HG03108 (cell line): ENCODE measurements at regions not wholly inside any gene's neighbourhood (a gene's known extent, or its start where the extent isn't known, plus 50 kb on each side); places are given as distances from the start of the nearest gene placed in this dataset.
"Not testable (repeated sequence)": the region's sequence is repeated elsewhere in the genome, so short reads cannot be mapped to it uniquely, and the experiment has no call there.

Source experiments
- ATAC-seq: cut with Tn5 transposase; IDR thresholded peaks from one replicate; pipeline ENCODE4 v1.9.1; 2021; ENCODE audit warnings: moderate library complexity; ENCODE audit not compliant: unreplicated experiment

GRCh38 chr2:2656115-2657011 is 325.3 kb upstream of the MYT1L start:
- ATAC-seq, result no peak

- no peak for ATAC-seq
These were observed 324.5 kb upstream of the MYT1L start for GRCh38 chr2:2655453-2656114.

- ATAC-seq, result no peak
These were observed 322.2 kb upstream of the MYT1L start for GRCh38 chr2:2653231-2653630.

- ATAC-seq, result no peak
These were observed 319.7 kb upstream of the MYT1L start for GRCh38 chr2:2650608-2651375.

- no peak for ATAC-seq
These were observed 318.3 kb upstream of the MYT1L start for GRCh38 chr2:2649109-2650072.

GRCh38 chr2:2648094-2648493 is 317.0 kb upstream of the MYT1L start:
- ATAC-seq, result no peak

GRCh38 chr2:2647141-2647541 is 316.1 kb upstream of the MYT1L start:
- ATAC-seq, result no peak

GRCh38 chr2:2646433-2647051 is 315.5 kb upstream of the MYT1L start:
- ATAC-seq, result peak; percentile 53

GRCh38 chr2:2645162-2645855 is 314.2 kb upstream of the MYT1L start:
- no peak for ATAC-seq

GRCh38 chr2:2644751-2645150 is 313.7 kb upstream of the MYT1L start:
- not testable (repeated sequence) for ATAC-seq

- no peak for ATAC-seq
These were observed 313.0 kb upstream of the MYT1L start for GRCh38 chr2:2644040-2644439.

- no peak for ATAC-seq
These were observed 312.1 kb upstream of the MYT1L start for GRCh38 chr2:2642906-2643890.

GRCh38 chr2:2641541-2642410 is 310.7 kb upstream of the MYT1L start:
- no peak for ATAC-seq

- ATAC-seq, result no peak
These were observed 309.7 kb upstream of the MYT1L start for GRCh38 chr2:2640818-2641217.

- no peak for ATAC-seq
These were observed 309.3 kb upstream of the MYT1L start for GRCh38 chr2:2640371-2640770.

GRCh38 chr2:2639251-2640139 is 308.4 kb upstream of the MYT1L start:
- ATAC-seq, result no peak
